ENCODE measurements at regions not wholly inside any gene's neighbourhood (a gene's known extent, or its start where the extent isn't known, plus 50 kb on each side); places are given as distances from the start of the nearest gene placed in this dataset.

GRCh38 chr9:96115836-96116235 lies 186.1 kb downstream of the HSD17B3 start:
- in situ Hi-C loops (cut with MboI; ENCODE audit: low pct_ligation_motif_present in 1 of 4, low pct_unique_long_range_greater_than_20kb in 1 of 4, low sequenced_read_pairs in 3 of 4), result no loop called here

DNA sequence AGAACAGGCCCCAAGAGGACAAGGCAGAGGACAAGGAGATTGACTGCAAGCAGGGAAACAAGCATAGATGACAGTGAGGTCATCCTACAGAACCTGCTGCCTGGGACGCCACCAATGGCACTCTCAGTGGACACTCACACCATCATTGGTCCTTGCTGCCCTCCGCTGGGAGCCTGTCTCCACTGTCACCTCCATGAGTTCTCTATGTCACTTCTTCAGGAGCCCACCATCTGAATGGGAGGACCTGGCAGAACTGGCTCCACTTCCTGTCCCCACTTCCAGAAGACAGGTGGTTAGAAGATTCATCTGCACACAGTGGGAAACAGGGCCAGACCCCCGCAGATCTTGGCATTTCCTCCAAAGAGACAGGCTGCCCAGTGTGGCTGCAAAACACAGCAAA lies 188.9 kb downstream of the HSD17B3 start:
- Histone ChIP-seq H3K27ac (no peak overlapping the region), H3K4me3 (no peak overlapping the region), H3K27me3 (no peaks in the 10 kb centered on the region), H3K36me3 (no peaks in the 10 kb centered on the region), H3K9me3 (no peaks in the 10 kb centered on the region), H3K4me1 (peaks cover 6 to 18% (median 11%) of the 10 kb centered on the region in 4 donors)
- intact Hi-C loops (cut with DNase I; ENCODE audit: low total_unique reads), result no loop called here
- WGBS, 2 donors (ENCODE audit: low coverage in 1 of 2), result 88 to 100% methylated on average over 1 to 3 of the region's 3 CpGs
- in situ Hi-C loops (cut with MboI; ENCODE audit: low pct_ligation_motif_present in 1 of 4, low pct_unique_long_range_greater_than_20kb in 1 of 4, low sequenced_read_pairs in 3 of 4), result no loop called here
- TF ChIP-seq POLR2AphosphoS5 (IDR thresholded peaks at IDR 0.05), result no peak
- no peak for DNase-seq

More at GRCh38 chr9:96115836-96116235, 186.1 kb downstream of the HSD17B3 start:
- DNase-seq, result no peak
- peak overlapping the region; percentile 14 to 47 (median 34) for H3K27ac ChIP-seq
- no peak for TF ChIP-seq POLR2AphosphoS5 (IDR thresholded peaks at IDR 0.05)
- TF ChIP-seq, protein P1, sequence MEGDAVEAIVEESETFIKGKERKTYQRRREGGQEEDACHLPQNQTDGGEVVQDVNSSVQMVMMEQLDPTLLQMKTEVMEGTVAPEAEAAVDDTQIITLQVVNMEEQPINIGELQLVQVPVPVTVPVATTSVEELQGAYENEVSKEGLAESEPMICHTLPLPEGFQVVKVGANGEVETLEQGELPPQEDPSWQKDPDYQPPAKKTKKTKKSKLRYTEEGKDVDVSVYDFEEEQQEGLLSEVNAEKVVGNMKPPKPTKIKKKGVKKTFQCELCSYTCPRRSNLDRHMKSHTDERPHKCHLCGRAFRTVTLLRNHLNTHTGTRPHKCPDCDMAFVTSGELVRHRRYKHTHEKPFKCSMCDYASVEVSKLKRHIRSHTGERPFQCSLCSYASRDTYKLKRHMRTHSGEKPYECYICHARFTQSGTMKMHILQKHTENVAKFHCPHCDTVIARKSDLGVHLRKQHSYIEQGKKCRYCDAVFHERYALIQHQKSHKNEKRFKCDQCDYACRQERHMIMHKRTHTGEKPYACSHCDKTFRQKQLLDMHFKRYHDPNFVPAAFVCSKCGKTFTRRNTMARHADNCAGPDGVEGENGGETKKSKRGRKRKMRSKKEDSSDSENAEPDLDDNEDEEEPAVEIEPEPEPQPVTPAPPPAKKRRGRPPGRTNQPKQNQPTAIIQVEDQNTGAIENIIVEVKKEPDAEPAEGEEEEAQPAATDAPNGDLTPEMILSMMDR (IDR thresholded peaks at IDR 0.05), result no peak
- TF ChIP-seq EP300 (IDR thresholded peaks at IDR 0.05; ENCODE audit: low read depth), result no peak
- no peak for TF ChIP-seq POLR2A (IDR thresholded peaks at IDR 0.05)
- H3K27me3 ChIP-seq, result no peaks in the 10 kb centered on the region
- intact Hi-C loops (cut with DNase I; ENCODE audit: low total_unique reads), result no loop called here
- H3K36me3 ChIP-seq, result no peaks in the 10 kb centered on the region
- H3K9me3 ChIP-seq, result no peaks in the 10 kb centered on the region
- no peak overlapping the region for H3K4me3 ChIP-seq
- WGBS, 2 donors (ENCODE audit: low coverage in 1 of 2), result 70 to 78% methylated on average over 4 of the region's 4 CpGs
- H3K4me1 ChIP-seq, result peaks cover 6 to 15% (median 10%) of the 10 kb centered on the region in 4 donors

DNA sequence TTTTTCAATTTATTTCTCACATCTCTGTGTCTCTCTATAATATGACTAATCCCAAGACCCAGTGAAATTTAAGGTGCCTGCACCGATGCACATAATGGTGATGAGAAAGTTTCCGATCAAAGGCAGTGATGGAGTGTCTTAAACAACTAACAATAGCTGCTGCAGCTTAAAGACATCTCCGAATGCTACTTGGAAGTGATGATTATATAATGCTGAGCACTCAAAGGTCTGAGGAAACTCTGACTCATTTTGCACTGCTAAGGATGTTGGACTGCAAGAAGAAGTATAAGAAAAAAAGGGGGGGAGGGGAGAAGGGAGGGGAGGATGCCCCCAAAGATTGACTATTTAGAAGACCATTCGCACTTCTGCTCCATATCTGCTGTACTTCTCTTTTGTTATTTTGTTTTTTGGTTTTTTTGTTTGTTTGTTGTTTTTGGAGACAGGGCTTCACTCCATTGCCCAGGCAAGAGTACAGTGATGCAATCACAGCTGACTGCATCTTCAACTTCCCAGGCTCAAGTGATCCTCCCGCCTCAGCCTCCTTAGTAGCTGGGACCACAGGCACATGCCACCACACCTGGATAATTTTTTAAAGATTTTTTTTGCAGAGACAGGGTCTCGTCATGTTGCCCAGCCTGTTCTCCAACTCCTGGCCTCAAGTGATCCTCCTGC lies 192.2 kb downstream of the HSD17B3 start:
- in situ Hi-C loops (cut with MboI; ENCODE audit: low pct_ligation_motif_present in 1 of 4, low pct_unique_long_range_greater_than_20kb in 1 of 4, low sequenced_read_pairs in 3 of 4) (no loop called here), intact Hi-C loops (cut with DNase I; ENCODE audit: low total_unique reads) (no loop called here)
- DNase-seq, result no peak
- WGBS, 2 donors (ENCODE audit: low coverage in 1 of 2), result 72 to 79% methylated on average over 6 of the region's 6 CpGs
- H3K9me3 ChIP-seq, result peaks cover 13 to 14% of the 10 kb centered on the region in 2 donors
- H3K27ac ChIP-seq, result no peak overlapping the region
- peaks cover 0 to 3% (median 0%) of the 10 kb centered on the region in 4 donors for H3K4me1 ChIP-seq
- H3K36me3 ChIP-seq, result no peaks in the 10 kb centered on the region
- H3K4me3 ChIP-seq, result no peak overlapping the region
- no peaks in the 10 kb centered on the region for H3K27me3 ChIP-seq
- TF ChIP-seq POLR2A (IDR thresholded peaks at IDR 0.05) (no peak), POLR2AphosphoS5 (IDR thresholded peaks at IDR 0.05) (no peak), EP300 (IDR thresholded peaks at IDR 0.05; ENCODE audit: low read depth) (no peak)
- TF ChIP-seq, protein P1 (IDR thresholded peaks at IDR 0.05), result no peak

DNA sequence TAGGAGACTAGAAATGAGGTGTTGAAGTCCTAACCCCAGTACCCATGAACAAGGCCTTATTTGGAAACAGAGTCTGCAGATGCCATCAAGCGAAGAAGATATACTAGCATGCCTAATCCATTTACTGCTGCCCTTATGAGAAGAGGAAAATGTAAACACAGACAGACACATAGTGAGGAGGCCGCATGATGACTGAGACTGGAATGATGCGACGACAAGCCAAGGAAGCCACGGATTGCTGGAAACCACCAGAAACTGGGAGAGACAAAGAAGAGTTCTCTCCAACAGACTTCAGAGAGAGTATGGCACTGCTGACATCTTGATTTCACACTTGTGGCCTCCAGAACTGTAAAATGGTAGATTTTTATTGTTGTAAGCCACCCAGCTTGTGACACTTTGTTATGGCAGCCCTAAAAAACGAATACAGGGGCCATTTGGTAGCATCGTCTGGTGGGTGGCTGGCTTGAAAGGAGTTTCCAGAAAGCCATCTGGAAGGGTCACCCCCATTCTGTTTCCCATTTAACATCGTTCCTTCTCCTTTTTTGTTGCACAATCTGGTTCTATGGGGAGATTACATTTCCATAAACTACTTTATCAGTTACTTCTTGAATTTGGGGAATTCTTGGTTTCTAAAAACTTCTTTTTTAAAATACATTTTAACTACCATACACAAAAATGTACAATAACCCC lies 193.1 kb downstream of the HSD17B3 start:
- in situ Hi-C loops (cut with MboI; ENCODE audit: low pct_ligation_motif_present in 1 of 4, low pct_unique_long_range_greater_than_20kb in 1 of 4, low sequenced_read_pairs in 3 of 4), result no loop called here
- no peaks in the 10 kb centered on the region for H3K36me3 ChIP-seq
- no peak overlapping the region for H3K27ac ChIP-seq
- peaks cover 18 to 20% of the 10 kb centered on the region in 2 donors for H3K9me3 ChIP-seq
- no peak for DNase-seq
- peaks cover 0 to 3% (median 0%) of the 10 kb centered on the region in 4 donors for H3K4me1 ChIP-seq
- no peak overlapping the region for H3K4me3 ChIP-seq
- intact Hi-C loops (cut with DNase I; ENCODE audit: low total_unique reads), result no loop called here
- 79 to 84% methylated on average over 8 of the region's 8 CpGs for WGBS, 2 donors (ENCODE audit: low coverage in 1 of 2)
- TF ChIP-seq, protein P1 (IDR thresholded peaks at IDR 0.05), result no peak
- TF ChIP-seq POLR2AphosphoS5 (IDR thresholded peaks at IDR 0.05), result no peak
- no peak for TF ChIP-seq EP300 (IDR thresholded peaks at IDR 0.05; ENCODE audit: low read depth)
- no peak for TF ChIP-seq POLR2A (IDR thresholded peaks at IDR 0.05)
- H3K27me3 ChIP-seq, result no peaks in the 10 kb centered on the region
